Stimulated activated CD4-positive, alpha-beta T cell treated with anti-CD3 and anti-CD28 coated beads, Interleukin-1b, Interleukin-23, amount 100 ng/mL, for 24 hours (primary cell): ENCODE measurements at regions not wholly inside any gene's neighbourhood (a gene's known extent, or its start where the extent isn't known, plus 50 kb on each side); places are given as distances from the start of the nearest gene placed in this dataset.
"Not testable (repeated sequence)": the region's sequence is repeated elsewhere in the genome, so short reads cannot be mapped to it uniquely, and the experiment has no call there.

Experiments
- DNase-seq, 4 experiments: peaks; one replicate each; pipeline ENCODE4 v3.0.0-alpha.2; 2020; ENCODE audit warnings: low read depth in 4 of 4, low spot score in 1 of 4

- not testable (repeated sequence) for DNase-seq
Measured at GRCh38 chr16:21514474-21514840, 84.9 kb upstream of the METTL9 start.

DNA sequence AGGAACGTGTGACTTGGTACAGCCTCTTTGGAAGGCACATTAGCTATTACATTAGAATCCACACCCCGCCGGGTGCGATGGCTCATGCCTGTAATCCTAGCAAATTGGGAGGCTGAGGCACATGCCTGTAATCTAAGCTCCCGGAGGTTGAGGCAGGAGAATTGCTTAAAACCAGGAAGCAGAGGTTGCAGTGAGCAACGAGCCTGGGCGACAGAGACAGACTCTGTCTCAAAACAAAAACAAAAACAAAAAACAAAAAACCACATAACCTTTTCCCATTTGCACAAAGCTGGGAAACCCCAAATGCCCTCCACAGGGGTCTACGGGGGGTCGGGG is 82.7 kb upstream of the METTL9 start:
- DNase-seq = not testable (repeated sequence)

DNA sequence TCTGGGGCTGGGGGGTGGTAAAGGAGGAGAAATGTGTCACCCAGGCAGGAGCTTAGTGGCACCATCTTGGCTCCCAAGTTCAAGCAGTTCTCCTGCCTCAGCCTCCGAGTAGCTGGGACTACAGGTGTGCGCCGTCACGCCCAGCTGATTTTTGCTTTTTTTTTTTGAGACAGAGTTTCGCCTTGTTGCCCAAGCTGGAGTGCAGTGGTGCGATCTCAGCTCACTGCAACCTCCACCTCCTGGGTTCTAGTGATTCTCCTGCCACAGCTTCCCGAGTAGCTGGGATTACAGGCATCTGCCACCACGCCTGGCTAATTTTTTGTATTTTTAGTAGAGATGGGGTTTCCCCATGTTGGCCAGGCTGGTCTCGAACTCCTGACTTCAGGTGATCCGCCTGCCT is 82.1 kb upstream of the METTL9 start:
- not testable (repeated sequence) for DNase-seq

DNA sequence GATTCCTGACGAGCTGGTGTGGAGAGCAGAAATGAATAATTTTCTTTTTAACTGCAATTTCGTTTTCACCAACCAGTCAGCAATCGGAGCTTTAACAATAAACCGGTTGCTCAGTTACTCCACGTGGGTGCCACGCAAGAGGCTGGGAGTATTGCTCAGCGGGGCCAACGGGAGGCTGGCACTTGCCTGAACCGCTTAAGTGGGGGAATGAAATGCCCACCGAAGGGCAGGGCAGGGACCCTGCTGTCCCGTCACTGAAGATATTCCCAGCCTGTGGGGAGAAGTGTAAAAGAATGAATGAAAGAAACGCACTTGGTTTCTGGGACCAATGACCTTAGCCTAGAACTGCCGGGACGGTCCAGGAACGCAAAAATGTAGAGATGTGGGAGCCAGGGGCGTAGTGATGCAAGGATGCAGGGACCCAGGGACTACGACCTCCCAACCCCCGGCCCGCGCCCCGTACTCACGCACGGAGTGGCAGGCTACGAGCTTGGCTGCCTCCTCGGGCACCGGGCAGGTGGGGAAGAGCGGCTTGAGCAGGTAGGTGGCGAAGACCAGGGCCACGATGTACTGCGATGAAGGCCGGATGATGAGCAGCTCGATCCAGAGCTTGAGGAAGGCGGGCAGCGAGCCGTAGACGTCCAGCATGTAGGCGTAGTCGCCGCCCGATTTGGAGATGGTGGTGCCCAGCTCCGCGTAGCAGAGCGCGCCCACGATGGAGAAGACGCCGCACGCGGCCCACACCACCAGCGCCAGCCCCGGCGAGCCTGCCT is 79.8 kb upstream of the METTL9 start:
- not testable (repeated sequence) for DNase-seq

- DNase-seq = peak; percentile 97 to 100 (median 98)
Measured at GRCh38 chr16:21520134-21521047, 79.0 kb upstream of the METTL9 start.

GRCh38 chr16:21521048-21521389 is 78.4 kb upstream of the METTL9 start:
- not testable (repeated sequence) for DNase-seq

DNA sequence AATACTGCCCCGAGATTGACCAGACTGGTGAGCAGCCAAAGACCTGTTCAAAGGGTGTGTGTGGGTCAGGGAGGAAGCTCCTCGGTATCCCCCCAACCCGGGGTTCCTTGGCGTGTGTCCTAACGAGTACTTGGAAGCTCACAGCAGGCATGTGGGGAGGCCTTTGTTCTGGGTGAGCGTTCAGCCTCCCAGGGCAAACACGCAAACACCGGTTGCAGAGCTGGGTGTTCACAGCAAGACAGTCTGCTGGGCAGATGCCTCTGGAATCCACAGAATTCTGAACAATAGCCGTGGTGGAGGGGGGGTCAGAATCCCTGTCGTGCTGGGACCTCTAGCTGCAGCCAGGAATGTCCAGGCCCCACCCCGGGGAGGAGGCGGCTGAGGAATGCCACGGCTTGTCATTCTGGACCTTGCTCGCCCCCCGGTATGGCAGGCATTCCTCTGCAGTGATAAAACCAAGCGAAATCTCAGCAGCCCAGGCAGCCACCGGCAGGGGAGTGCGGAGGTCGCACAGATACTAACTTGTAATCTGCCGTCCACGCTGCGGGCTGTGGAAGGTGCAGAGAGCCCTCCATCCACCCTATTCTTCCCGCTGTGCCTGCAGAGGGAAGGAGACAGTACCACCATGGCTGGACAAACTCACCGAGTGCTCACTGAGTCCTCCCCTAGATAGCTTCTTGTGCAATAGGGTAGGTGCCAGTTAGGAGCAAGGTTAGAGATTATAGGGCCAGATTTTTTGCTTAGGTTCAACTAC is 77.8 kb upstream of the METTL9 start:
- not testable (repeated sequence) for DNase-seq

GRCh38 chr16:21522846-21523245 is 76.5 kb upstream of the METTL9 start:
- not testable (repeated sequence) for DNase-seq

- no peak for DNase-seq
Measured at GRCh38 chr16:21523411-21524067, 75.8 kb upstream of the METTL9 start.

DNA sequence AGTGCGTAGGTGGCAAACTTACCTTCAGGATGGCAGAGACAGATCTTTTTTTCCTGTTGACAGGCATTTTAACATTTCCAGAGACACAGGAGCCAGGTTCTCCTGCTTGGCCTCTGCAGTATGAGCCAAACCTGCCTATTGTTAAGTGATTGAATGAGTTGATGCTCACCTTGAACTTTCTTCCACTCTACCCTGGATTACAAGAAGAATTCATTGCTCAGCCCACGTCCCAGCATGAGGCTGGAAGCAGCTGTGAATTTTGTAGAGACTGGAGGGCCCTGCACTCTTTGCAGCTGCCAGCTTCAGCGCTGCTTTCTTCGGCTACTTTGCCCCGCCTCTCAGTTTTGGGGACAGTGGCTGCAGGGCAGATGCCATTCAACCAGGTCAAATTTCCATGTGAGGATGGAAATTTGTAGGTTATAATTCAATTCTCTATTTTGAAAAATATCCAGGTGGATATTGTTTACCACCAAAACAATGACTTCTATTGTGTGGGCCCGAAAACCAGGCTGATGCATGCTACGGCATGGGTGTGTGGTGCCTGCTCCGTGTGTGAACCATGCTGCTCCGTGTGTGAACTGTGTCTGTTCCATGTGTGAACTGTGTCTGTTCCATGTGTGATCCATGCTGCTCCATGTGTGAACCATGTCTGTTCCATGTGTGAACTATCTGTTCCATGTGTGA is 75.2 kb upstream of the METTL9 start:
- DNase-seq = no peak

DNA sequence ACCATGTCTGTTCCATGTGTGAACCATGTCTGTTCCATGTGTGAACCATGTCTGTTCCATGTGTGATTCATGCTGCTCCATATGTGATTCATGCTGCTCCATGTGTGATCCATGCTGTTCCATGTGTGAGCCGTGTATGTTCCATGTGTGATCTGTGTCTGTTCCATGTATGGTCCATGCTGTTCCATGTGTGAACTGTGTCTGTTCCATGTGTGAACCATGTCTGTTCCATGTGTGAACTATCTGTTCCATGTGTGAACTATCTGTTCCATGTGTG is 74.7 kb upstream of the METTL9 start:
- not testable (repeated sequence) for DNase-seq

DNA sequence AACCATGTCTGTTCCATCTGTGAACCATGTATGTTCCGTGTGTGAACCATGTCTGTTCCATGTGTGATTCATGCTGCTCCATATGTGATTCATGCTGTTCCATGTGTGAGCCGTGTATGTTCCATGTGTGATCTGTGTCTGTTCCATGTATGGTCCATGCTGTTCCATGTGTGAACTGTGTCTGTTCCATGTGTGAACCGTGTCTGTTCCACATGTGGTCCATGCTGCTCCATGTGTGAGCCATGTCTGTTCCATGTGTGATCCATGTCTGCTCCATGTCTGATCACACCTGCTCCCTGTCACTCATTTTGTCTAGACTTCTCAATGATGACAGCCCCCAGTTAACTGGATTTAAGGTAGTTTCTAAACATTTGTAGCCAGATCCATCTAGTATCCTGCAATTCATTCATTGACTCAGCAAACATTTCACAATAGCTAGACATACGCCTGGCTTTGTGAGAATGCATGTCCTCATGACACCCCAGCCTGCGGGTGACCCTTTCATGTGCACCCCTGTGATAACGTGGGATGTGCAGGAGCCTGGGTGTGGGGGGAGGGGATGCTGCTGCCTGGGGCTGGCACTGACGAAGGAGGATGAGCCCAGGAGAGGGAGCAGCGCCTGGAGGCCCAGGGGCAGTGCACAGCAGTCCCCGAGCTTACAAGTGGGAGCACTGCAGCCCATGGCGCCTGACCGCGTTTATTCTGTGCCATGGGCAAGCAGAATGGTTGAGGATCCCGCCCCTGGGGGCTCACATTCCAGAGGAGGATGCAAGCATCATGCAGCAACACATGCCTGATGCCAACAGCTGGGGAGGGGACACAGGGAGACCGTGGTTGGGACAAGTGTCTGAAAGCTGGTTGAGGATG is 74.1 kb upstream of the METTL9 start:
- not testable (repeated sequence) for DNase-seq

GRCh38 chr16:21525956-21526922 is 73.1 kb upstream of the METTL9 start:
- DNase-seq = not testable (repeated sequence)

DNA sequence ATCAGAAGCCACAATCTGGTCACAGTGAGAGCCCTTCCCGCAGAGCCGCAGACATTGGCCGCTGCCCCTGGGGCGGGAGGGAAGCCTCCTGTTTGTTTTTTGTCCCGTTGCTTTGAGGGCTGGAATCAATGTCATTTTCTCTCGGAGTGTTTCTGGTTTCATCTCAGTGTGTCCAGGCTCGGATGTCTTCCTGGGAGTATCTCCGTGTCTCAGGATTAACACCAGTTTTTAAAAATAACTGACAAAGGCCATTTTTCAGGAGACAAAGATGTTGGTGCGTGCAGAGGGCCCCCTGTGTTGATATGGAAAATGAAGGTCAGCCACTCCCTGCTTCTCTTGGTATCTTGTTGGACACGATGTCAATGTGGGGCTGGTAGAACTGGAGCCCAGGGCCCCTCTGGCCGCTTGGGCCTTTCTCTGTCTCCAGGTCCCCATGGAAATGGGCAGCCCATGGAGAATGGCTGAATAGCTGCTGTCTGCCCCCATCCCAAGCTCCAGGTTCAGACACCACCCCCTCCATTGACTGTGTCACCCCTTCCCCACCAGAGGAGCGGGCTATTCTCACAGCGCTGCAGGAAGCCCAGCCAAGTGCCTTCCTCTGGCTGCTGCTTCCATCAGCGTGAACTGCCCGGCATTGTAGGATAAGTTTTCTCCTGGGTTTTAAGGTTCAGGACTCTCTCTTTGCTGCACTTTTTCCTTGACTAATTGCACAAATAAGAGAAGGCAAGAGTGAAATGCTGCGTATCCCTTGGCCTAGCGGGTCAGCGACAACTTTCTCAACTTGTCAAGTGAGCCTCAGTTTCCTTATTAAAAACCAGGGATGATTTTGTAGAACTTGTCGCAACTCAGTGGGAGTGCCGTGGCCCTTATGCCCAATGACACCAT is 72.2 kb upstream of the METTL9 start:
- DNase-seq = no peak

DNA sequence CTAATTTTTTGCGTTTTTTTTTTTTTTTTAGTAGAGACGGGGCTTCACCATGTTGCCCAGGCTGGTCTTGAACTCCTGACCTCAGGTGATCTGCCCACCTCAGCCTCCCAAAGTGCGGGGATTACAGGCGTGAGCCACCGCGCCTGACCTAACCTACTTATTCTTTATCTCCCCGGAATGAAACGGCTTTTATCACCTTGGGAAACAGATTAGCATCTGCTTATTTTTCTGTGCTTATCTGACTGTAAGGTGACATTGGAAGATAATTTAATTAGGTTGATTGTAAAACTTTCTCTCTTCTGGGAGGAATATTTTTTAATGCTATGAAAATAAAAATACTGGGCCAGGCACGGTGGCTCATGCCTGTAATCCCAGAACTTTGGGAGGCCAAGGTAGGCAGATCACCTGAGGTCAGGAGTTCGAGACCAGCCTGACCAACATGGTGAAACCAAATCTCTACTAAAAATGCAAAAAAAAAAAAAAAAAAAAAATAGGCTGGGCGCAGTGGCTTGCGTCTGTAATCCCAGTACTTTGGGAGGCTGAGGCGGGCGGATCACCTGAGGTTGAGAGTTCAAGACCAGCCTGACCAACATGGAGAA is 70.2 kb upstream of the METTL9 start:
- DNase-seq = not testable (repeated sequence)

DNA sequence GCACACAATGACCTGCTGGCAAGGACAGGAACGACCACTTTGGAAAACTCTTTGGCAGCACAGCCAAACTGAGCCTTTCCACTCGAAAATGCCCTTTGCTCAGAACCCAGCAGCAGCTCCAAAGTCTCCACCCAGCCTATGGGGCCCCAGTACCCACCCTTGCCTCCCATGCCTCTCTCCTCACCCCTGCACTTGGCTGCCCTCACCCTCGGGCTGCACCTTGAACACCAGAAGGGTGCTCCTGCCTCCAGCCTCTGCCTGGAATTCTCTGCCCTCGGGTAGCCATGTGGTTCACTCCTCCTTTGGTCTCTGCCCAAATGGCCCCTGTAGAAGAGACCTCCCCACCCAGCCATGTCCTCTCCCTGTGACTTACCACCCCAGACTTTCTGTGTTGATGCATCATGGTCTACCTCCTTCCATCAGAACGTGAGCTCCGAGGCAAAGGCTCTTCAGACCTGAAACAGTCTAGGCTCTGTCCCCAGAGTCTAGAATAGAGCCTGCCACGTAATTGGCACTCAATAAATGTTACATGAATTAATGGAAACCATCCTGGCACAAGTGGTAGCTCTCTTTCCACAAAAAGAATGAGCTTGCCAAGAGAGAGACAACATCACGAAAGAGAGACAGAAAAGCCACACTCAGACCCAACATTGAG is 68.5 kb upstream of the METTL9 start:
- DNase-seq = not testable (repeated sequence)

- DNase-seq = not testable (repeated sequence)
Measured at GRCh38 chr16:21532996-21533395, 66.4 kb upstream of the METTL9 start.
